BLaER1 (cell line): ENCODE measurements at regions not wholly inside any gene's neighbourhood (a gene's known extent, or its start where the extent isn't known, plus 50 kb on each side); places are given as distances from the start of the nearest gene placed in this dataset.

Experiments
- H3K27ac ChIP-seq: shearing (Covaris generic); formaldehyde crosslinking; 2 replicates; pipeline ENCODE4 v1.8.1; 2022
- H3K27me3 ChIP-seq: shearing (Covaris generic); formaldehyde crosslinking; 2 replicates; pipeline ENCODE4 v1.8.1; 2022
- H3K36me3 ChIP-seq: shearing (Covaris generic); formaldehyde crosslinking; 2 replicates; pipeline ENCODE4 v1.8.1; 2022
- H3K4me1 ChIP-seq: shearing (Covaris generic); formaldehyde crosslinking; 2 replicates; pipeline ENCODE4 v1.8.1; 2022
- H3K4me2 ChIP-seq: shearing (Covaris generic); formaldehyde crosslinking; 2 replicates; pipeline ENCODE4 v1.8.1; 2022
- H3K4me3 ChIP-seq: shearing (Covaris generic); formaldehyde crosslinking; 2 replicates; pipeline ENCODE4 v1.8.1; 2022
- H3K9ac ChIP-seq: shearing (Covaris generic); formaldehyde crosslinking; 2 replicates; pipeline ENCODE4 v1.8.1; 2022
- H3K9me3 ChIP-seq: shearing (Covaris generic); formaldehyde crosslinking; 2 replicates; pipeline ENCODE4 v1.8.1; 2022
- H4K20me1 ChIP-seq: shearing (Covaris generic); formaldehyde crosslinking; 2 replicates; pipeline ENCODE4 v1.8.1; 2022
- Cebpa-rat ChIP-seq: shearing (Covaris generic); IDR thresholded peaks from 2 replicates; pipeline ENCODE4 v1.8.1; 2022

DNA sequence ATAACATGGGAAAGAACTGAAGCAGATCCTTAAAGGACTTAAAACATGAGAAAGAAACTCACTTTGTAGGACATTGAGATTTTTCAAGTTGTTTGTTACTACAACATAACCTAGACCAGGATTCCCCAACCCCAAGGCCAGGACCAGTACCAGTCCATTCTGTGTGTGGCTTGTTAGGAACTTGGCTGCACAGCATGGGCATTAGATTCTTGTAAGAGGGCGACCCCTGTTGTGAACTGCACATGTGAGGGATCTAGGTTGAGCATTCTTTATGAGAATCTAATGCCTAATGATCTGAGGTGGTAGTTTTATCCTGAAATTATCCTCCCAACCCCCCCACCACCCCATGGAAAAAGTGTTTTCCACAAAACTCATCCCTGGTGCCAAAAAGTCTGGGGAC is 566.1 kb downstream of the KCTD8 start:
- no peaks in the 10 kb centered on the region for H3K4me1 ChIP-seq

DNA sequence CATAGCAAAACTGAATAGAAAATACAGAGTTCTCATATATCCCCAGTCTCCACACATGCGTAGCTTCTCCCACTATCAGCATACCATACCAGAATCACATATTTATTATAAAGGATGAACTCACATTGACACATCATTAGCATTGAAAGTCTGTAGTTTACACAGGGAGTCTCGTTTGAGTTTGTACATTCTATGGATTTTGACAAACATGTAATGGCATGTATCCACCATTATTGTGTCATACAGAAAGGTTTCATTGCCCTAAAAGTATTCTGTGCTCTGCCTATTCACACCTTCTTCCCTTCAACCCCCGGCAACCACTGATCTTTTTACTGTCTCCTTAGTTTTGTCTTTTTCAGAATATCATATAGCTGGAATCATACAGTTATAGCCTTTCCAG is 562.4 kb downstream of the KCTD8 start:
- H3K9me3 ChIP-seq: no peaks in the 10 kb centered on the region
- no peaks in the 10 kb centered on the region for H3K4me1 ChIP-seq
- H4K20me1 ChIP-seq: no peaks in the 10 kb centered on the region
- H3K4me3 ChIP-seq: no peak overlapping the region
- no peaks in the 10 kb centered on the region for H3K27me3 ChIP-seq
- H3K9ac ChIP-seq: no peak overlapping the region
- H3K36me3 ChIP-seq: no peaks in the 10 kb centered on the region
- TF ChIP-seq Cebpa-rat: no peak
- H3K4me2 ChIP-seq: no peak overlapping the region
- no peak overlapping the region for H3K27ac ChIP-seq

More for the DNA sequence above, 566.1 kb downstream of the KCTD8 start:
- TF ChIP-seq Cebpa-rat: no peak
- Histone ChIP-seq H3K4me2 (no peak overlapping the region), H3K9me3 (no peaks in the 10 kb centered on the region), H3K27ac (no peak overlapping the region), H4K20me1 (no peaks in the 10 kb centered on the region), H3K27me3 (no peaks in the 10 kb centered on the region), H3K36me3 (no peaks in the 10 kb centered on the region), H3K4me3 (no peak overlapping the region), H3K9ac (no peak overlapping the region)

DNA sequence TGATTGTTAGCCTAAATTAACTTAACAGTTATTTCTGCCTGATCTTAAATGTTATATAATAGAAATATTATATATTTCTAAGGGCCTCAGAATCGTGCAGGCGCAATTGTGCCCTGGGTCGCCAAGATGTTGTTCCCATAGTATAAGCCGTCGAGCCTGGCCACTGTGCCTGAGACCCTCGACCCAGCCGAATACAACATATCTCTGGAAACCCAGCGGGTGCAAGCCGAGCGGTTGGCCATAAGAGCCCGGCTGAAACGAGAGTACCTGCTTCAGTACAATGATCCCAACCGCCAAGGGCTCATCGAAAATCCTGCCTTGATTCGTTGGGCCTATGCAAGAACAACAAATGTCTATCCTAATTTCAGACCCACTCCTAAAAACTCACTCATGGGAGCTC is 549.8 kb downstream of the KCTD8 start:
- Histone ChIP-seq H3K4me2 (no peak overlapping the region), H4K20me1 (no peaks in the 10 kb centered on the region), H3K36me3 (no peaks in the 10 kb centered on the region), H3K9ac (no peak overlapping the region), H3K27ac (no peak overlapping the region), H3K4me1 (no peaks in the 10 kb centered on the region), H3K9me3 (no peaks in the 10 kb centered on the region), H3K27me3 (no peaks in the 10 kb centered on the region), H3K4me3 (no peak overlapping the region)
- TF ChIP-seq Cebpa-rat: no peak

DNA sequence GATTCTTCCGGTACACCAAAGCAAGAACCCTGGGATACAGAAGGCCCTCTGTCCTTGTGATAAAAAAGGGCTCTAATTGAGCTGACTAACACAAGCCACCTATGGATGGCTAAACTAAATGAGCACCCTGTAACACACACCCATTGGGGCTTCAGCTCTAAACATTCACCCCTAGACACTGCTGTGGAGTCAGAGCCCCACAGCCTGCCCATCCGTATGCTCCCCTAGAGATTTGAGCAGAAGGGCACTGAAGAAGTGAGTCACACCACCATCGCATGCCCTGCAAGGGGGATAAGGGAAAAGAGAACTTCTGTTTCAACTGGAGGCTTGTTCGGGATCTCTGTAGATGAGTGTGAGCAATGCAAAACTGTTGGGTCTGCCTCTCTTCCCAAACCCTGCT is 545.2 kb downstream of the KCTD8 start:
- H3K4me1 ChIP-seq: no peaks in the 10 kb centered on the region
- H3K36me3 ChIP-seq: no peaks in the 10 kb centered on the region
- no peak overlapping the region for H3K9ac ChIP-seq
- no peak overlapping the region for H3K4me2 ChIP-seq
- no peaks in the 10 kb centered on the region for H3K27me3 ChIP-seq
- TF ChIP-seq Cebpa-rat: no peak
- H4K20me1 ChIP-seq: no peaks in the 10 kb centered on the region
- H3K27ac ChIP-seq: no peak overlapping the region
- H3K4me3 ChIP-seq: no peak overlapping the region
- H3K9me3 ChIP-seq: no peaks in the 10 kb centered on the region

DNA sequence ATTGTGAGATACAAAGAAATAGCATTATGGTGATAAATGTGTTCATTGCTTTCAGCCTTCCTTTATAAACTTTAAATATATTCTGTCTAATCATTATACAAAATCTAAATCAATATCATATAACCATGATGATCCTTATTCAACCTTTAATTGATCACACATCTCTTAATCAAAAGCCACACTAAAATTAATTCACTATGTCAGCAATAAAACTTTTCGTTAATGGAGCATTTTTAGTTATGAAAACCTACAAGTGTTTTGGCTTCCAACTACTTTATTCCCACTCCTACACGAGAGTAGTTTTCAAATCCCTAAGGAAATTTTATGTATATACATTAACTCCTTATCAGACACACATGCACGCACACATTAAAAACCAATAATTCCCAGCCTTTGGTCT is 530.2 kb downstream of the KCTD8 start:
- H3K27me3 ChIP-seq: no peaks in the 10 kb centered on the region
- H3K27ac ChIP-seq: no peak overlapping the region
- H3K4me1 ChIP-seq: peaks cover 7% of the 10 kb centered on the region
- peaks cover 5% of the 10 kb centered on the region; the same call in 1 of the 2 replicates for H3K9me3 ChIP-seq
- H3K4me3 ChIP-seq: no peak overlapping the region
- no peak for TF ChIP-seq Cebpa-rat
- no peak overlapping the region for H3K4me2 ChIP-seq
- H3K36me3 ChIP-seq: no peaks in the 10 kb centered on the region
- no peaks in the 10 kb centered on the region for H4K20me1 ChIP-seq
- H3K9ac ChIP-seq: no peak overlapping the region

DNA sequence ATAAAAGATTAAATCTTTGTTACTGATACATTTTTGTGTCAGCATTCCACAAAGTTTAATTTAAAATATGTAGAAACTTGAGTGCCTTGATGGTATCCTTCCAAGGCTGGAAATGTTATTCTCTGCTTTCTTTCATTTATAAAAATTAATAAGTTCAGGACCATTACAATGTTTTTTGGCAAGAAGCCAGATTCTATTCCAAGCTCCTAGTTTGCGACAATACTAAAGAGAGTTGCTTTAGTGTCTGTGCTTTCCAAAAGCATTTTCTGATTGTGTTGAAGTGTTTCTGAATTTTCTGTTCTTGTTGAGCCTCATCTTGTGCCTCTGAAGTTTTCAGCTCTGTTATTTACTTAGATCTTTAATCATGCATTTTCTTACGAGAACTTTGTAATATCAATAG is 516.2 kb downstream of the KCTD8 start:
- Histone ChIP-seq H3K27me3 (no peaks in the 10 kb centered on the region), H3K36me3 (no peaks in the 10 kb centered on the region), H3K27ac (no peak overlapping the region), H3K4me3 (no peak overlapping the region), H3K9me3 (no peaks in the 10 kb centered on the region), H3K4me2 (no peak overlapping the region), H4K20me1 (no peaks in the 10 kb centered on the region), H3K4me1 (no peaks in the 10 kb centered on the region), H3K9ac (no peak overlapping the region)
- TF ChIP-seq Cebpa-rat: no peak

DNA sequence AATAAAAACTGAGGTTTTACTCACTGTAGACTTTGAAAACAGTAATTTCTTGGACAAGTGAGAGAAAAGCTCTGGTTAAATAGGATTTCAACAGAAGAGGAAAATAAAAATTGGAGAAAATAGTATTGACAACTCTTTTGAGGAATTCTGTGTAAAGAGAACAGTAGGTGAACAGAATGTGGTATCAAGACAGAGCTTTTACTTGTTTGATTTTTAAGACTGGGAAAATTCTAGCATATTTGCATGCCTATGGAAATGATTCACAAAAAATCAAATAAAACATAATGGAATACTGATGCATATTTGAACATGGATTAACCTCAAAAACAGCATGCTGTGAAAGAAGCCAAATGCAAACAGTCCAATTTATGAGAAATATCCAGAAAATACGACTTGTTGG is 504.6 kb downstream of the KCTD8 start:
- no peaks in the 10 kb centered on the region for H3K9me3 ChIP-seq
- no peak for TF ChIP-seq Cebpa-rat
- H3K9ac ChIP-seq: no peak overlapping the region
- no peaks in the 10 kb centered on the region for H4K20me1 ChIP-seq
- H3K4me3 ChIP-seq: no peak overlapping the region
- no peaks in the 10 kb centered on the region for H3K36me3 ChIP-seq
- H3K4me2 ChIP-seq: no peak overlapping the region
- no peaks in the 10 kb centered on the region for H3K4me1 ChIP-seq
- H3K27me3 ChIP-seq: no peaks in the 10 kb centered on the region
- H3K27ac ChIP-seq: no peak overlapping the region

DNA sequence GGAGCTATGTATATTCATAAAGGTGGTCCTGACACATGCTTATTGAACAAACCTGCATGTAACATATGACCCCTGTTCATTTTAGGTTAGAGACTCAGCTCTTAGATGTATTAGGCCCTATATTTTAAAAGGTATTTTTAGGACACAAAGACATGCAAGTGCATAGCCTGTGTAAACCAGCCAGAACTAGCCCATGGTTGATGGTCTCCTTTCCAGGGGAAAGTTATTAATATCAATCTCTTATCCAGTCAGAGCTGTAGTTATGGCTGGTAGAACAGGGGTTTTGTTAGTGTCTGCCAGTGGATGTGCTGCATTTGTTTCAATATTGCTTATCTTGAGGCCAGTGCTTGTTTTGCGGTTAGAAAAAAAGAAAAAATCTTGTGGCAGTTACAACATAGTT is 488.6 kb downstream of the KCTD8 start:
- H3K9ac ChIP-seq: no peak overlapping the region
- no peak overlapping the region for H3K4me2 ChIP-seq
- no peaks in the 10 kb centered on the region for H3K9me3 ChIP-seq
- H3K4me1 ChIP-seq: no peaks in the 10 kb centered on the region
- no peak overlapping the region for H3K27ac ChIP-seq
- TF ChIP-seq Cebpa-rat: no peak
- no peaks in the 10 kb centered on the region for H3K27me3 ChIP-seq
- H3K36me3 ChIP-seq: no peaks in the 10 kb centered on the region
- no peak overlapping the region for H3K4me3 ChIP-seq
- no peaks in the 10 kb centered on the region for H4K20me1 ChIP-seq

DNA sequence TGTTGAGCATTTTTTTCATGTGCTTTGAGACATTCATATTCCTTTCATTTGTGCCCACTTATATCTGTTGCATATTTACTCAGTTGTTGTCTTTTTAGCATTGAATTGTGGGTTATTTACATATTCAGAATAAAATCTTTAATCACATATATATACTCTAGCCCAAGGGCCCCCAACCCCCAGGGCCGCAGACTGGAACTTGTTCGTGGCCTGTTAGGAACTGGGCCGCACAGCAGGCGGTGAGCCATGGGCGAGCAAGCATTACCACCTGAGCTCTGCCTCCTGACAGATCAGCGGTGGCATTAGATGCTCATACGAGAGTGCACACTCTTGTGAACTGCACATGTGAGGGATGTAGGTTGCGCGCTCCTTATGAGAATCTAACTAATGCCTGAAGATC is 480.6 kb downstream of the KCTD8 start:
- Histone ChIP-seq H3K9ac (no peak overlapping the region), H3K27ac (no peak overlapping the region), H3K27me3 (no peaks in the 10 kb centered on the region), H3K4me1 (no peaks in the 10 kb centered on the region), H3K9me3 (no peaks in the 10 kb centered on the region), H3K36me3 (no peaks in the 10 kb centered on the region), H3K4me2 (no peak overlapping the region), H3K4me3 (no peak overlapping the region), H4K20me1 (no peaks in the 10 kb centered on the region)
- no peak for TF ChIP-seq Cebpa-rat

DNA sequence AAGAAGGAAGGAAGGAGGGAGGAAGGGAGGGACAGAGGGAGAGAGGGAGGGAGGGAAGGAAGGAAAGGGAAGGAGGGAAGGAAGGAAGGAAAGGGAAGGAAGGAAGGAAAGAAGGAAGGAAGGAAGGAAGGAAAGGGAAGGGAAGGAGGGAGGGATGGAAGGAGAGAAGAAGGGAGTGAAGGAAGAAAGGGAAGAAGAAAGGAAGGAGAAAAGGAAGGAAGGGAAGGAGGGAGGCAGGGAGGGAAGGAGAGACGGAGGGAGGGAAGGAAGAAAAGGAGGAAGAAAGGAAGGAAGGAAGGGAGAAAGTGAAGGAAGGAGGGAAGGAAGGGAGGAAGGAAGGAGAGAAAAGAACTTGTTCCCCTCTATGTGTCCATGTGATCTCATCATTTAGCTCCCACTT is 465.0 kb downstream of the KCTD8 start:
- Histone ChIP-seq H3K36me3 (no peaks in the 10 kb centered on the region), H3K27me3 (no peaks in the 10 kb centered on the region), H3K9ac (no peak overlapping the region), H3K4me3 (no peak overlapping the region), H3K9me3 (no peaks in the 10 kb centered on the region), H3K27ac (no peak overlapping the region), H3K4me2 (no peak overlapping the region), H4K20me1 (no peaks in the 10 kb centered on the region), H3K4me1 (no peaks in the 10 kb centered on the region)
- no peak for TF ChIP-seq Cebpa-rat

DNA sequence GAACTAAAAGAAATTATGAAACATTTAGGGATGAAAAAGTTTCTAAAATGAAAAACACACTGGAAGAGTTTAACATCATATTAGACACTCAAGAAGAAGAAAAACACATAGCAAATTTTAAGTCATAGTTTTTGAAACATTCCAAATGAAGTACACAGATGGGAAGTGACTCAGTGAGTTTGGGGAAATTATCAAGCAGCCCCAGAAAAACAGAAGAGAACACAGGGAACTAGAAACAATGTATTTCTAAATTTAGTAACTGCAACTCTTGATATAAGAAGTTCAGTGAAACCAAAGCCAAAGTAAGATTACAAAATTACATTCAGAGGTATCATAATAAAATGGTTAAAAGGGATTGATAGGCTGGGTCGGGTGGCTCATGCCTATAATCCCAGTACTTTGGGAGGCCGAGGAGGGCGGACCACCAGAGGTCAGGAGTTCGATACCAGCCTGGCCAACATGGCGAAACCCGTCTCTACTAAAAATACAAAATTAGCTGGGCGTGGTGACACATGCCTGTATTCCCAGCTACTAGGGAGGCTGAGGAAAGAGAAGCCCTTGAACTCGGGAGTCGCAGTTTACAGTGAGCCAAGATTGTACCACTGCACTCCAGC is 461.2 kb downstream of the KCTD8 start:
- no peaks in the 10 kb centered on the region for H3K4me1 ChIP-seq
- no peak for TF ChIP-seq Cebpa-rat
- H3K36me3 ChIP-seq: no peaks in the 10 kb centered on the region
- no peak overlapping the region for H3K4me2 ChIP-seq
- no peak overlapping the region for H3K9ac ChIP-seq
- no peaks in the 10 kb centered on the region for H3K27me3 ChIP-seq
- H3K4me3 ChIP-seq: no peak overlapping the region
- no peaks in the 10 kb centered on the region for H3K9me3 ChIP-seq
- no peak overlapping the region for H3K27ac ChIP-seq
- no peaks in the 10 kb centered on the region for H4K20me1 ChIP-seq
